D721Med (cell line): ENCODE measurements at regions not wholly inside any gene's neighbourhood (a gene's known extent, or its start where the extent isn't known, plus 50 kb on each side); places are given as distances from the start of the nearest gene placed in this dataset.

ENCODE experiments used
- DNase-seq: peaks from one replicate; pipeline ENCODE4 v3.0.0; 2011; ENCODE audit warnings: low spot score; ENCODE audit not compliant: insufficient read length
- FAIRE-seq: peaks from 2 replicates; lab custom pipeline; 2011; peaks lifted over from hg19 to GRCh38; lab: Jason Lieb, UNC
- TF ChIP-seq, protein P1 (sequence below): IDR thresholded peaks from 2 replicates; pipeline ENCODE4 v1.5.1; 2012; ENCODE audit warnings: mild to moderate bottlenecking, control low read depth; ENCODE audit not compliant: insufficient read depth; ENCODE audit errors: missing control alignments

DNA sequence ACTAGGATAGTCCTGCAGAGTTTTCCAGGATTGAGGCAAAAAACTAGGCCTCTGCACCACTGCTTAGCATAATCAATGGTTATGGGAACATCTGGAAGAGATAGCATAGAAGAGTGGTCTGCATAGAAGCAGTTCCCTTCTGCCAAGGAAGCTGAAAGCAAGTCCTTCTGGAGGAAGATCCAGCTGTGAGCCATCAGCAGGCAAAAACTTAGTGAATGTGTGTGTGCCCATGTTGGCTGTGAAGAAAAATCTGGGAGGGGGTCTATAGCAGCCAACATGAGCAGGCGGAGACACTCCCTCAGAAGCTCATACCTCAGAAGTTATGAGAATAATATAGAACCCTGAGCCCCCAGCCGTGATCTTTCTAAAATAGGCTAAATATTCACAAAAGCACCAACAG is 228.1 kb upstream of the STEAP1 start:
- FAIRE-seq = no peak
- no peak for DNase-seq

DNA sequence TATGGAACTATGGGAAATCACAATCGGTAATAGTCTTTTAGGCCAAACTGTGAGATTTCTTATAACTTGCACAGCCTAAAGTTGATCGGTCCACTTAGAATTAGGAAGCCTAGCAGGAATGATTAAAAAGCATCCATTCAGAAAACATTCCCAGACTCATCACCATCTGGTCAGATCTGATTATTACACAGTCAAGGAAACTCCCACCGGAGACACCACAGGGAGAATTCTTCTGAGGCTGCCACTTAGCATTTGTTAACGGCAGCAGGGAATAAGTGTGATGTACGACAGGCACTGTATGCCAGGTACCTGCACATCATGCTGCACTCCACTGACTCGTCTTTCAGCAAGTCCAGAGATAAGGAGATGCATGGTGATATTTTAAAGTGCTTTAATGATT is 227.6 kb upstream of the STEAP1 start:
- DNase-seq (no peak), FAIRE-seq (no peak)
- TF ChIP-seq, protein P1, sequence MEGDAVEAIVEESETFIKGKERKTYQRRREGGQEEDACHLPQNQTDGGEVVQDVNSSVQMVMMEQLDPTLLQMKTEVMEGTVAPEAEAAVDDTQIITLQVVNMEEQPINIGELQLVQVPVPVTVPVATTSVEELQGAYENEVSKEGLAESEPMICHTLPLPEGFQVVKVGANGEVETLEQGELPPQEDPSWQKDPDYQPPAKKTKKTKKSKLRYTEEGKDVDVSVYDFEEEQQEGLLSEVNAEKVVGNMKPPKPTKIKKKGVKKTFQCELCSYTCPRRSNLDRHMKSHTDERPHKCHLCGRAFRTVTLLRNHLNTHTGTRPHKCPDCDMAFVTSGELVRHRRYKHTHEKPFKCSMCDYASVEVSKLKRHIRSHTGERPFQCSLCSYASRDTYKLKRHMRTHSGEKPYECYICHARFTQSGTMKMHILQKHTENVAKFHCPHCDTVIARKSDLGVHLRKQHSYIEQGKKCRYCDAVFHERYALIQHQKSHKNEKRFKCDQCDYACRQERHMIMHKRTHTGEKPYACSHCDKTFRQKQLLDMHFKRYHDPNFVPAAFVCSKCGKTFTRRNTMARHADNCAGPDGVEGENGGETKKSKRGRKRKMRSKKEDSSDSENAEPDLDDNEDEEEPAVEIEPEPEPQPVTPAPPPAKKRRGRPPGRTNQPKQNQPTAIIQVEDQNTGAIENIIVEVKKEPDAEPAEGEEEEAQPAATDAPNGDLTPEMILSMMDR = no peak

More for the DNA sequence above, 228.1 kb upstream of the STEAP1 start:
- TF ChIP-seq, protein P1 = no peak

DNA sequence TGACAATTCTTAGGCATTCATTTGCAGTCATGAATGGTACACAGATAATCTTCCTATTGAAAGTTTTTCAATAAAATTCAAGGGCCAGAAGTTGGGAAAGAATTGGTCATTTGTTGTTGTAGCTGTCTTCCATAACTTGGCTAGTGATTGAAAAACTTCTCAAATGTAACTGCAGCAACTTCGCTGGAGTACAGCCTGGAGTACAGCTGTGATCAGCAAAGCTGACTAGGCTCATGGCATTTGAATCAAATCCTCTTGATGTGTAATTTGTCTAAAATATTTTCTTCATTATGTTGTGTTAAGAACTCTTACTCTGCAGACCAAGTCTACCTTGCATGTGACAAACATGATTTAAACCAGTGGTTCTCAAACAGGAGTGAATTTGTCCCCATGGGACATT is 226.5 kb upstream of the STEAP1 start:
- DNase-seq (no peak), FAIRE-seq (no peak)
- TF ChIP-seq, protein P1 = no peak

DNA sequence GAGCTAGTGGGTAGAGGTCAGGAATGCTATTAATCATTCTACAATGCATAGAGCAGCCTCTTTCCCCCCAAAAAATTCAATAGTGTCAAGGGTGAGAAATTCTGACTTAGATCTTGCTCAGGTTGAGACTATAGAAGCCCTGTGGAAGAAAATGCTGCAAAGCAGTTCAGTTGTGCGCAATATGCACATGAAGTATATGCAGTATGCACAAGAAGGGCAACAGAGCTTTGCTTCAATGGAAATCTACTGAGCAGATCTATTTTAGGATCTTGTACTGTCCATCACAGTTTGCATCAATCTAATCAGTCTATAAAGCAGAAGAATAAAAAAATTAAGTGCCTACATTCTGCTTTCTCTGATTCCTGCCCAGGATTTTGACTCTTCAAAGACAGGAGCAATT is 225.8 kb upstream of the STEAP1 start:
- FAIRE-seq = no peak
- TF ChIP-seq, protein P1 = no peak
- no peak for DNase-seq

DNA sequence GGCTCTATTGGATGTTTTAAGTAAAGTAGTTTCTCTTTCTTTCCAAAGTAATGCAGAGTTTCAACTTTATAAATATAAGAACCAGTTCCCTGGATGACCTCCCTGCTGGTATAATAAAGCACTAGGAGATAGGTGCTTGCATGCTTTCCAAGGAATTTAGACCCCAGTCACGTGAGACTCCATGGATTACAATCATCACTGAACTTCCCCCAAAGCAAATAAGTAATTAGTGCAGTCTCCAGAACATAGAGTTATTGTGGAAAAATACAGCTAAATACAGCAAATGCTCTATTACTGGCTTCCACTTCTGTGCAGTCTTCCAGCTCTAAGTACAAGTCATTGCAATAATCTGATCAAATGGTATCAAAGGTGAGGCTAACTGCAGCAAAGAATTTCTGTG is 220.2 kb upstream of the STEAP1 start:
- FAIRE-seq (no peak), DNase-seq (no peak)
- TF ChIP-seq, protein P1 = no peak

DNA sequence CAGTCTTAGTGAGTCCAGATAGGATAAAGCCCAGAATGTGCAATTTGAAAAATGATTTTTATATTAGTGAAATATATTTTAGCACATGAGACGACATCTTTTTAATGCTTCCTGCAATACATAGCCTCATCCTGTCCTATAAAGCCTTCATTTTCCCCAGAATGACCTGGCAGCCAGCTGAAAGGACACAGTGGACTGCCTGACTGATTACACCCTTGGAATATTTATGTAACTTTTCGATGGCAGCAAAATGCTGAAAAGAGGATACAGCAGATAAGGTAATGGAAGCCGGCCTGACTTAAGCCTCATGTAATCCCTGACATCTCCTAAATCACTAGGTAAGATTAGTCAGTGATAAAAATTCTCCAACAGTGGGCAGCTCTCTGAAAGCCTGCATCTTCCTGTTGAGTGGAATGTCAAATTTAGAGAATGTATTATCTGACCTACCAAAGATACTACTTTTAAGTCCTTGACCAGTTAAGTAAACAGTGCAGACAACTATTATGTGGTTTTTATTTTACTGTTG is 210.7 kb upstream of the STEAP1 start:
- TF ChIP-seq, protein P1 = no peak
- FAIRE-seq (peak; percentile 75), DNase-seq (no peak)

DNA sequence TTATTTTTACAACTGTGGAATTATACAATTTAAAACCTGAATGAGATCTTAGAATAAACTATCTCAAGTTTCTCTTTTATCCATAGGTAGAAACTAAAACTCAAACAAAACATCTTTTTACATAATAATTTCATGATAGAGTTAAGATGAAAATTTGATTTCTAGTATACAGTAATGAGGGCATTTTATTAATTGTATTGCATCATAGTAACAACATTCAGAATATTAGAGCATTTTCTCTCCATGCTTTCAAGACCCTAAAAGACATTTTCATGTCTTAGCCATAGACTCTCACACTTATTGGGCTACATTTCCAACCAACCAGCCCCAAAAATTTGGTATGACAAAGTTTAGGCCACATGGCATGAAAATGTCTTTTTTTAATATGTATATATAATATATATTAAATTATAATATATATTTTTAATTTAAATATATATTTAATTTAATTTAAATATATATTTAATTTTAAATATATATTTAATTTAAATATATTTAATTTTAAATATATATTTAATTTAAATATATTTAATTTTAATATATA is 195.7 kb upstream of the STEAP1 start:
- FAIRE-seq (no peak), DNase-seq (no peak)
- TF ChIP-seq, protein P1 = no peak
